B cell (primary cell): ENCODE measurements at regions not wholly inside any gene's neighbourhood (a gene's known extent, or its start where the extent isn't known, plus 50 kb on each side); places are given as distances from the start of the nearest gene placed in this dataset.

ENCODE experiments used
- ATAC-seq: fragments of 200-7000 bp; cut with Tn5 transposase; one replicate; pipeline ENCODE4 v1.10.0; 2021; ENCODE audit warnings: low read depth, mild to moderate bottlenecking, moderate number of reproducible peaks, moderate library complexity
- CTCF ChIA-PET: fragments of 350-600 bp; sonication (Branson Sonifier 250); formaldehyde crosslinking; loops from one replicate; lab custom pipeline; 2021; ENCODE audit warnings: antibody characterized with exemption, inconsistent platforms; lab: Charles Lee
- POLR2A ChIA-PET: fragments of 350-600 bp; sonication (Branson Sonifier 250); formaldehyde crosslinking; loops from one replicate; lab custom pipeline; 2021; ENCODE audit warnings: antibody characterized with exemption; lab: Charles Lee
- DNase-seq: peaks from one replicate; pipeline ENCODE4 v3.0.0; 2013
- H2AFZ ChIP-seq: 2 replicates; pipeline ENCODE4 v1.6.1; 2012; ENCODE audit warnings: mild to moderate bottlenecking, low read depth, low read length; ENCODE audit not compliant: insufficient read depth, poor library complexity, severe bottlenecking
- H3K27ac ChIP-seq, 2 donors: 1 replicate in 1 of 2; 2 replicates in 1 of 2; pipeline ENCODE4 v1.5.1; 2012 to 2013; ENCODE audit warnings: low read length in 2 of 2, mild to moderate bottlenecking in 2 of 2, moderate library complexity in 1 of 2
- H3K27me3 ChIP-seq, 4 experiments: fragments of 200-600 bp in 1 of 4; sonication (generic) in 1 of 4; replicated peaks in 1 of 4; 1 replicate in 2 of 4; 2 replicates in 2 of 4; pipeline versions ENCODE4 v1.6.1 to v1.7.0; 2013 to 2016; ENCODE audit warnings: low read length in 3 of 4, mild to moderate bottlenecking in 2 of 4, mixed read lengths in 1 of 4, moderate library complexity in 1 of 4; ENCODE audit not compliant: insufficient read depth in 4 of 4, control insufficient read depth in 3 of 4; ENCODE audit errors: control extremely low read depth in 1 of 4
- H3K36me3 ChIP-seq, 2 experiments: replicated peaks in 1 of 2; 1 replicate in 1 of 2; 2 replicates in 1 of 2; pipeline versions ENCODE4 v1.6.1 to v1.7.1; 2013; ENCODE audit warnings: low read length in 1 of 2; ENCODE audit not compliant: insufficient read depth in 2 of 2, control insufficient read depth in 1 of 2; ENCODE audit errors: control extremely low read depth in 1 of 2, extremely low read depth in 1 of 2
- H3K4me1 ChIP-seq, 2 donors: fragments of 200-600 bp in 1 of 2; sonication (generic) in 1 of 2; 1 replicate in 1 of 2; 2 replicates in 1 of 2; pipeline versions ENCODE4 v1.5.1 to v1.6.1; 2013 to 2017; ENCODE audit warnings: low read length in 2 of 2; ENCODE audit not compliant: control insufficient read depth in 2 of 2, insufficient read depth in 2 of 2
- H3K4me2 ChIP-seq: replicated peaks from 2 replicates; pipeline ENCODE3; 2012; ENCODE audit warnings: mild to moderate bottlenecking, low read depth, low read length; ENCODE audit not compliant: poor library complexity, severe bottlenecking
- H3K4me3 ChIP-seq, 5 experiments: fragments of 200-600 bp in 1 of 5; sonication (generic) in 1 of 5; 1 replicate in 3 of 5; 2 replicates in 2 of 5; pipeline versions ENCODE4 v1.5.1 to v1.7.0; 2011 to 2016; ENCODE audit warnings: low read length in 4 of 5, mild to moderate bottlenecking in 4 of 5, low read depth in 2 of 5, control low read depth in 1 of 5, moderate library complexity in 1 of 5; ENCODE audit not compliant: insufficient read depth in 1 of 5; ENCODE audit errors: control extremely low read depth in 1 of 5, extremely low read depth in 1 of 5
- H3K79me2 ChIP-seq: fragments of 200-600 bp; sonication (generic); one replicate; pipeline ENCODE4 v1.6.0; 2016; ENCODE audit warnings: low read length; ENCODE audit not compliant: control insufficient read depth, insufficient read depth
- H3K9ac ChIP-seq: fragments of 200-600 bp; sonication (generic); 2 replicates; pipeline ENCODE4 v1.6.1; 2017; ENCODE audit warnings: mild to moderate bottlenecking, low read length, moderate library complexity
- H3K9me3 ChIP-seq, 3 donors: one replicate each; pipeline versions ENCODE4 v1.6.1 to v1.7.1; 2013; ENCODE audit warnings: low read length in 2 of 3; ENCODE audit not compliant: control insufficient read depth in 2 of 3, insufficient read depth in 1 of 3; ENCODE audit errors: control extremely low read depth in 1 of 3
- H4K20me1 ChIP-seq: 2 replicates; pipeline ENCODE4 v1.6.0; 2012; ENCODE audit warnings: mild to moderate bottlenecking, low read length; ENCODE audit not compliant: insufficient read depth, control insufficient read depth, poor library complexity, severe bottlenecking
- H3K27ac Mint-ChIP-seq: one replicate; pipeline ENCODE4 v1.8.0; 2021; ENCODE audit warnings: mixed read lengths
- H3K27me3 Mint-ChIP-seq: one replicate; pipeline ENCODE4 v1.8.0; 2021; ENCODE audit warnings: mixed read lengths
- H3K4me1 Mint-ChIP-seq: one replicate; pipeline ENCODE4 v1.8.0; 2021; ENCODE audit warnings: mixed read lengths
- H3K4me3 Mint-ChIP-seq: one replicate; pipeline ENCODE4 v1.8.0; 2021; ENCODE audit warnings: mixed read lengths
- H3K9me3 Mint-ChIP-seq: one replicate; pipeline ENCODE4 v1.8.0; 2022; ENCODE audit warnings: mixed read lengths; ENCODE audit not compliant: insufficient read depth
- CTCF ChIP-seq: fragments of 200-600 bp; IDR thresholded peaks from one replicate; pipeline ENCODE4 v1.8.0; 2022; ENCODE audit warnings: antibody characterized with exemption, mild to moderate bottlenecking
- EZH2 ChIP-seq: IDR thresholded peaks from 2 replicates; pipeline ENCODE4 v1.6.1; 2012; ENCODE audit warnings: borderline replicate concordance, low read depth, mild to moderate bottlenecking, moderate library complexity, low read length; ENCODE audit not compliant: insufficient read depth, poor library complexity, severe bottlenecking
- WGBS: methylation state at CpG from one replicate; pipeline ENCODE4 v1.1.5; 2013; ENCODE audit warnings: missing lambda C conversion rate; ENCODE audit not compliant: insufficient coverage; 5-methylcytosine and 5-hydroxymethylcytosine counted together
- intact Hi-C: fragments of 100-400 bp; cut with micrococcal nuclease; formaldehyde crosslinking; loops from one replicate; pipeline ENCODE4 v1.10.0; 2022

DNA sequence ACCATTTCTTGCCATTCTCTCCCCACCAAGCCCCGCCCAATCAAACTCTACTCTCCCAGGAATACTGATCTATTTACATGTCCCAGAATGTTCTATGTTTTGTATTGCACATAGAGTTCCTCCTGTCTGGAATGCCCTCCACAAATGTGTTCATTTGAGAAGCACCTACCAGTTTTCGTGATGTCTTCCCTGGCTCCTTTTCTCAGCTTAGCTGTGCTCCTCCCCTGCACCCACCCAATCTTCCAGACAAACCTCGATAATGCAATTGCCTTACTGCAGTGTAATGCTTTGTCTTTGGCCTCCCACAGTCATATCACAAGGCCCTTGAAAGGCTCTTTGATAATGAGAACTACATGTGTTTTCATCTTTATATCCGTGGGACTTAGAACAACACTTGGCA lies 214.5 kb upstream of the ANKRD55 start:
- Histone ChIP-seq H4K20me1 (no peaks in the 10 kb centered on the region), H3K79me2 (no peaks in the 10 kb centered on the region), H3K4me1 (peaks cover 7 to 9% of the 10 kb centered on the region in 2 donors), H3K4me2 (no peak overlapping the region), H3K4me3 (no peak overlapping the region), H3K27ac (no peak overlapping the region), H2AFZ (no peak overlapping the region), H3K36me3 (no peaks in the 10 kb centered on the region), H3K27me3 (no peaks in the 10 kb centered on the region), H3K9me3 (peaks cover 0 to 4% (median 0%) of the 10 kb centered on the region in 3 donors), H3K9ac (no peak overlapping the region)
- CTCF ChIA-PET, result no interaction called here
- no peaks in the 10 kb centered on the region for H3K9me3 Mint-ChIP-seq
- H3K4me1 Mint-ChIP-seq, result peaks cover 13% of the 10 kb centered on the region
- POLR2A ChIA-PET, result no interaction called here
- no peak for TF ChIP-seq CTCF
- TF ChIP-seq EZH2, result no peak
- intact Hi-C loops, result no loop called here
- DNase-seq (no peak), ATAC-seq (no peak)
- H3K27me3 Mint-ChIP-seq, result no peaks in the 10 kb centered on the region
- WGBS, result 100% methylated on average over 2 of the region's 4 CpGs
- no peak overlapping the region for H3K27ac Mint-ChIP-seq
- H3K4me3 Mint-ChIP-seq, result no peak overlapping the region

DNA sequence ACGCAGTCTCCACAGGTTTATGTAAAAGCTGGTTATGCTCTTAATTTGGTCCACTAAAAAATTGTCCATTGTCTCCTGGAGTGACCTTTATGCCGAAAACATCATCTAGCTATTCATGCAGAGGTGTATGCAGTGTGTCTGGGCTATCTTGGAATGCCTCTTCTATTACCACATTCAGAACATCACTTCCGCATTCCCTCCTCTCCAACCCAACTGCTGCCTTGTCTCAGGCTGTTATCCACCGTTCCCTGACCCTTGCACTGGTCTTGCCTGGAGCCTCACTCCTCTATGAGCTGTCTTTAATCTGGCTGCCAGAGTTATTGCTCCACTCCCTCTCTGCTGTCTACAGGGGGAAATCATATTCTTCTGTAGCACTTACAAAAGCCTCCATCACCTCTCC lies 214.1 kb upstream of the ANKRD55 start:
- no peak for DNase-seq
- Histone ChIP-seq H3K27ac (no peak overlapping the region), H4K20me1 (no peaks in the 10 kb centered on the region), H3K9ac (no peak overlapping the region), H3K36me3 (no peaks in the 10 kb centered on the region), H3K79me2 (no peaks in the 10 kb centered on the region), H3K4me2 (no peak overlapping the region), H3K4me3 (no peak overlapping the region), H3K9me3 (peaks cover 0 to 4% (median 0%) of the 10 kb centered on the region in 3 donors), H3K4me1 (peaks cover 7 to 9% of the 10 kb centered on the region in 2 donors), H2AFZ (no peak overlapping the region), H3K27me3 (no peaks in the 10 kb centered on the region)
- POLR2A ChIA-PET, result no interaction called here
- H3K4me1 Mint-ChIP-seq, result peaks cover 13% of the 10 kb centered on the region
- ATAC-seq, result no peak
- intact Hi-C loops, result no loop called here
- CTCF ChIA-PET, result no interaction called here
- H3K9me3 Mint-ChIP-seq, result no peaks in the 10 kb centered on the region
- WGBS, result 100% methylated on average over 4 of the region's 4 CpGs
- H3K27me3 Mint-ChIP-seq, result no peaks in the 10 kb centered on the region
- H3K4me3 Mint-ChIP-seq, result no peak overlapping the region
- TF ChIP-seq CTCF (no peak), EZH2 (no peak)
- no peak overlapping the region for H3K27ac Mint-ChIP-seq
